ENCODE measurements at regions not wholly inside any gene's neighbourhood (a gene's known extent, or its start where the extent isn't known, plus 50 kb on each side); places are given as distances from the start of the nearest gene placed in this dataset.

DNA sequence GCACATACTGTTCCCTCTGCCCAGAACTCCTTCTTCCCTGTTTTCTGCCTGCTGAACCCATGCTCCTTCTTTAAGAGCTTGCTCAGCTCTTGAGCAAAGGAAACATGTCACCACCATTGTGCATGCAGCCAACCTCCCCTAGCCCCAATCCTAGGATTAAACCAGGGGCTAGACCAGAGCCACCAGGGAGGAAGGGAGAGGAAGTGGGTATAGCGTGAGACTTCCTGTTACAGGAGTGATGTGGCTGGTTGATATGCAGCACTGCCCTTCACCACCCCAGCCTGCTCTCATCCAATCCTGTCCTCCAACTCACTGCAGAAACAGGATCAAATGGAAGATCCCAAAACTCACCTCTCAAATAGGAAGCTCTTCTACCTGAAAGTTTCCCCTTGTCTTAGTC is 67.1 kb upstream of the CDH5 start:
- no peak for DNase-seq
- Histone ChIP-seq H3K9me3 (no peaks in the 10 kb centered on the region), H3K27me3 (no peaks in the 10 kb centered on the region), H3K4me1 (no peaks in the 10 kb centered on the region), H3K27ac (no peak overlapping the region), H3K36me3 (replicated peaks in 1 of 2; ENCODE audit: insufficient read depth in 1 of 2, low read depth in 2 of 2) (no peaks in the 10 kb centered on the region), H3K4me3 (no peak overlapping the region)
- intact Hi-C loops (cut with DNase I): no loop called here
- no peak for TF ChIP-seq POLR2A (IDR thresholded peaks at IDR 0.05)
- TF ChIP-seq, protein P1, sequence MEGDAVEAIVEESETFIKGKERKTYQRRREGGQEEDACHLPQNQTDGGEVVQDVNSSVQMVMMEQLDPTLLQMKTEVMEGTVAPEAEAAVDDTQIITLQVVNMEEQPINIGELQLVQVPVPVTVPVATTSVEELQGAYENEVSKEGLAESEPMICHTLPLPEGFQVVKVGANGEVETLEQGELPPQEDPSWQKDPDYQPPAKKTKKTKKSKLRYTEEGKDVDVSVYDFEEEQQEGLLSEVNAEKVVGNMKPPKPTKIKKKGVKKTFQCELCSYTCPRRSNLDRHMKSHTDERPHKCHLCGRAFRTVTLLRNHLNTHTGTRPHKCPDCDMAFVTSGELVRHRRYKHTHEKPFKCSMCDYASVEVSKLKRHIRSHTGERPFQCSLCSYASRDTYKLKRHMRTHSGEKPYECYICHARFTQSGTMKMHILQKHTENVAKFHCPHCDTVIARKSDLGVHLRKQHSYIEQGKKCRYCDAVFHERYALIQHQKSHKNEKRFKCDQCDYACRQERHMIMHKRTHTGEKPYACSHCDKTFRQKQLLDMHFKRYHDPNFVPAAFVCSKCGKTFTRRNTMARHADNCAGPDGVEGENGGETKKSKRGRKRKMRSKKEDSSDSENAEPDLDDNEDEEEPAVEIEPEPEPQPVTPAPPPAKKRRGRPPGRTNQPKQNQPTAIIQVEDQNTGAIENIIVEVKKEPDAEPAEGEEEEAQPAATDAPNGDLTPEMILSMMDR (IDR thresholded peaks at IDR 0.05): no peak
- 73 to 79% methylated on average over 1 of the region's 1 CpG for WGBS, 2 donors
- no peak for ATAC-seq

- Histone ChIP-seq H3K27ac (no peak overlapping the region), H3K36me3 (replicated peaks in 1 of 2; ENCODE audit: insufficient read depth in 1 of 2, low read depth in 2 of 2) (no peaks in the 10 kb centered on the region), H3K4me3 (no peak overlapping the region), H3K4me1 (no peaks in the 10 kb centered on the region), H3K9me3 (no peaks in the 10 kb centered on the region), H3K27me3 (no peaks in the 10 kb centered on the region)
- WGBS, 2 donors: 91 to 96% methylated on average over 2 of the region's 2 CpGs
- TF ChIP-seq, protein P1 (IDR thresholded peaks at IDR 0.05): no peak
- no peak for TF ChIP-seq POLR2A (IDR thresholded peaks at IDR 0.05)
- ATAC-seq (no peak), DNase-seq (no peak)
- intact Hi-C loops (cut with DNase I): no loop called here
These were observed 67.8 kb upstream of the CDH5 start for GRCh38 chr16:66298571-66299120.

GRCh38 chr16:66298006-66298405 is 68.5 kb upstream of the CDH5 start:
- DNase-seq: no peak
- Histone ChIP-seq H3K9me3 (no peaks in the 10 kb centered on the region), H3K4me3 (no peak overlapping the region), H3K36me3 (replicated peaks in 1 of 2; ENCODE audit: insufficient read depth in 1 of 2, low read depth in 2 of 2) (no peaks in the 10 kb centered on the region), H3K4me1 (no peaks in the 10 kb centered on the region), H3K27me3 (no peaks in the 10 kb centered on the region), H3K27ac (no peak overlapping the region)
- WGBS, 2 donors: 33 to 36% methylated on average over 2 of the region's 2 CpGs
- TF ChIP-seq POLR2A (IDR thresholded peaks at IDR 0.05): no peak
- TF ChIP-seq, protein P1 (IDR thresholded peaks at IDR 0.05): no peak
- no peak for ATAC-seq
- intact Hi-C loops (cut with DNase I): no loop called here

DNA sequence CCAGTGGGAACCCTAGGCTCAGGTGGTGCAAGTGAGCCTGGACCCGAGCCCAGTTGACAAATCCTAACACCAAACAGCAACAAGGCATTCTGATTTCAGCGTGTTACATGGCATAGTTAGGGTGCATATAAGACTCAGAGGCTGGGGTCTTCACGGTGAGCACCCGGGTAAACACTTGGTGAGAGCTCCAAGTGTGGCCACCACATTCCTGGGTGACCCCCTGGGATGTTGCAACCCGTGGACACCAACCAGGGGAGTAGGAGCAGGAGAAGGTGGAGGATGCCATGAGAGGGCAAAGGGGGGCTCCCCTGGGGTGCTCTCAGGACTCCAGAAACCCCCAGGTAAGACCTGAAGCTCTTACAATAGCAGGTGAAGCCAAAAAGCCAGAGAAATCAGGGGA is 69.9 kb upstream of the CDH5 start:
- no peak for DNase-seq
- WGBS, 2 donors: 63 to 65% methylated on average over 4 to 5 of the region's 5 CpGs
- TF ChIP-seq, protein P1 (IDR thresholded peaks at IDR 0.05): no peak
- no peak for TF ChIP-seq POLR2A (IDR thresholded peaks at IDR 0.05)

GRCh38 chr16:66295761-66296546 is 70.5 kb upstream of the CDH5 start:
- TF ChIP-seq POLR2A (IDR thresholded peaks at IDR 0.05): no peak
- H3K9me3 ChIP-seq: no peaks in the 10 kb centered on the region
- no peak overlapping the region for H3K27ac ChIP-seq
- H3K4me3 ChIP-seq: no peak overlapping the region
- intact Hi-C loops (cut with DNase I): no loop called here
- no peaks in the 10 kb centered on the region for H3K36me3 ChIP-seq (replicated peaks in 1 of 2; ENCODE audit: insufficient read depth in 1 of 2, low read depth in 2 of 2)
- ATAC-seq (no peak), DNase-seq (no peak)
- no peaks in the 10 kb centered on the region for H3K27me3 ChIP-seq
- 64 to 67% methylated on average over 4 of the region's 4 CpGs for WGBS, 2 donors
- no peaks in the 10 kb centered on the region for H3K4me1 ChIP-seq

More for the DNA sequence above, 69.9 kb upstream of the CDH5 start:
- no peak for ATAC-seq
- Histone ChIP-seq H3K4me3 (no peak overlapping the region), H3K27me3 (no peaks in the 10 kb centered on the region), H3K36me3 (replicated peaks in 1 of 2; ENCODE audit: insufficient read depth in 1 of 2, low read depth in 2 of 2) (no peaks in the 10 kb centered on the region), H3K4me1 (no peaks in the 10 kb centered on the region), H3K9me3 (no peaks in the 10 kb centered on the region), H3K27ac (no peak overlapping the region)
- intact Hi-C loops (cut with DNase I): no loop called here
